Stimulated activated CD4-positive, alpha-beta T cell treated with anti-CD3 and anti-CD28 coated beads, TNF-alpha, amount 100 ng/mL, for 24 hours (primary cell): ENCODE measurements at regions not wholly inside any gene's neighbourhood (a gene's known extent, or its start where the extent isn't known, plus 50 kb on each side); places are given as distances from the start of the nearest gene placed in this dataset.

Experiments
- DNase-seq, 3 experiments: peaks; one replicate each; pipeline ENCODE4 v3.0.0-alpha.2; 2020; ENCODE audit warnings: low read depth in 3 of 3

DNA sequence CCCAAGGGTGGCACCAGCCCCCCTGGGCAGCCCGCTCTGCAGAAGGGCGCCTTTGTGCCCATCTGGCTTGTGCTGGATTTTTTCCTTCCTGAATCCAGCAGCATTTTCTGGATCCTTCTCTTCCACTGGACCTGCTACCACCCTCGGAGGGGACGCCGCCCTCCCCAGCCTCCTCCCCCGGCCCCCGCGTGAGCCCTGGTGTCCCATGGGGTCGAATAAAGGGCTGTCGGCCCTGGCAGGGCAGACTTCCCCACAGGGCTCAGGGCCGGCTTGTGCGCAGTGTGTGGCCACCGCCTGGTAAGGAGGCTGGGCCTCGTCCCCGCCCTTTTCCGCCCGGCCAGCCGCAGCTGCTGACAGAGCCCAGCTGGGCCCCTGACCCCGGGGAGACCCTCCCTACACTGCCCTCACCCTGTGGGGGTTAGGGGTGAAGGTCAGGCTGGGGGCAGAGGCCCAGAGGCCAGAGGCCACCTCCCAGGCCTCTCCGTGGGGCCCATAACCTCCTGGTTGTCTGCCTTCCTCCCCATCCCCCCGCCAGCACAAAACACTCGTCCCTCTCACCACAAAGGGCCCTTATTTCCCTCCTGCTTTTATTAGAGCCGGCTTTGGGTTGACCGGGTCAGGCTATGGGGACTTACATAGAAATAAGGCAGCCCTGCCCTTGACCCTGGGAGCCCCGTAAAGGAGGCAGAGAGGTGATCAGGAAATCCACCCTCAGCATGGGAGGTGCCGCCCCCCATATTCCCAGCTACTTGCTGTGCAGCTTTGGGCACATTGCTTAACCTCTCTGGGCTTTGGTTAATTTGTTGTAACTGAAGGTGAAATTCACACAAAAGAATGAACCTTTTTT, 179.3 kb upstream of the CIBAR2 start:
- DNase-seq: no peak

DNA sequence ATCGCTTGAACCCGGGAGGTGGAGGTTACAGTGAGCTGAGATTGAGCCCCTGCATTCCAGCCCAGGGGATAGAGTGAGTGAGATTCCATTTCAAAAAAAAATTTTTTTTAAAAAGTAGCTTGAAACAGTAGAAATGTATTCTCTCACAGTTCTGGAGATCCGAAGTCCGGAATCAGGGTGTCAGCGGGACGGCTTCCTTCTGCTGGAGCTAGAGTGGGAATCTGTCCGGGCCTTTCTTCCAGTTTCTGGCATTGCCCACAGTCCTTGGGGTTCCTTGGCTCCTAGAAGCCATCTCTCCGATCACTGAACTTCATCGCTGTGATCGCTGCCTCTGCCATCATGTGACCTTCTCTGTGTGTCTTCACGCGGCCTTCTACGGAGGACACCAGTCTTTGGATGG, 181.2 kb upstream of the CIBAR2 start:
- no peak for DNase-seq

DNA sequence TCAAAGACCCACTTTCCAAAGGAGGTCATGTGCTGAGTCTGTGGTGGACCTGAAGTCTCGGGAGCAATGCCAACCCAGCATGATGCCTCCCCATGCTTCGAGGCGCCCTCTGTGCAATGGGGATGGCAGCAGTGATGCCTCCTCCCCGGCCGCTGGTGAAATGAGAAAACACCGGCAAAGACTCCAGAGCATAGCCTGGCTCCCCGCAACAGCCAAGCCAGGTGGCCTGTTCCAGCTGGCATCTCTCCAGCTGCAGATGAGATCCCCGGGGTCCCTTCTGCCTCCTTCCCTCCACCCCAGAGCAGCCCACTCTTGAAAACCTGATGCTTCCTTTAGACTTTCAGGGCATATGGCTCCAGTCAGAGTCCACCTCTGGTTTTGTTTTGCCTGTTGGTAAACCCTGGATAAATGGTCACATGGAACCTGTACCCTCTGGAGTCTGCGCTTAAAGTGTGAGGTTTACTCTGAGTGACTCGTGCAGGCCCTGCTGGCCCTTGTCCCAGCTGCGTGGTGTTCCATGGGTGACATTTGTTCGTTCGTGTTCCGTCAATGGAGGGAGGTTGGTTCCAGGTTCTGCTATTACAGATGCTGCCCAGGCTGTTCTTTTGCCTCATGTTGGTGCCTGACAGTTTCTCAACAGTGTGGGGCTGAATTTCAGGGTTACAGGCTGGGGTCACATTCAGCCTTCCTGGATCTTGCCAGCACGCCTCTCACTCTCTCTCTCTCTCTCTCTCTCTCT, 181.8 kb upstream of the CIBAR2 start:
- no peak for DNase-seq

DNA sequence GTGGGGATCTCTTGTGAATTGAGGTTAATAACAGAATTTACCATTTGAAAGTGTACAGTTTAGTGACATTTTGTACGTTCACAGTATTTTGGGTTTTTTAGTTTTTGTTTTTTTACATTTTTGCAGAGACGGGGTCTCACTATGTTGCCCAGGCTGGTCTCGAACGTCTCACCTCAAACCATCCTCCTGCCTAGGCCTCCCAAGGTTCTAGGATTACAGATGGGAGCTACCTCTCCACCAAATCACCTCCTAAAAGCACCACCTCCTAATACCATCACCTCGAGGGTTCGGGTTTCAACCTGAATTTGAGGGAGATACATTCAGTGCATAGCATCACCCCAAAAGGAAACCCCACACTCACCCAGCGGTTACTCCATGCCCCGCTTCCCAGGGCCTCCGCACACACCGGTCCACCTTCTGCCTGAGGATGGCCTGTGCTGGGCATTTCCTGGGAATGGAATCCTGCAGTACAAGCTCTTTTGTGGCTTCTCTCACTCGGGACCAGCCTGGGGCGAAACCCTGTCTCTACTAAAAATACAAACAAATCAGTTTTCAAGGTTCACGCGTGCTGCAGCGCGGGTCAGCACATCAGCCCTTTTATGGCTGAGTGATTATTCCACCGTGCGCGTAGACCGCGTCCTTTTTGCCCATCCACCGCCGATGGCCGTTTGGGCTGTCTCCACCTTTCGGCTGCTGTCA, 182.7 kb upstream of the CIBAR2 start:
- DNase-seq: no peak

DNA sequence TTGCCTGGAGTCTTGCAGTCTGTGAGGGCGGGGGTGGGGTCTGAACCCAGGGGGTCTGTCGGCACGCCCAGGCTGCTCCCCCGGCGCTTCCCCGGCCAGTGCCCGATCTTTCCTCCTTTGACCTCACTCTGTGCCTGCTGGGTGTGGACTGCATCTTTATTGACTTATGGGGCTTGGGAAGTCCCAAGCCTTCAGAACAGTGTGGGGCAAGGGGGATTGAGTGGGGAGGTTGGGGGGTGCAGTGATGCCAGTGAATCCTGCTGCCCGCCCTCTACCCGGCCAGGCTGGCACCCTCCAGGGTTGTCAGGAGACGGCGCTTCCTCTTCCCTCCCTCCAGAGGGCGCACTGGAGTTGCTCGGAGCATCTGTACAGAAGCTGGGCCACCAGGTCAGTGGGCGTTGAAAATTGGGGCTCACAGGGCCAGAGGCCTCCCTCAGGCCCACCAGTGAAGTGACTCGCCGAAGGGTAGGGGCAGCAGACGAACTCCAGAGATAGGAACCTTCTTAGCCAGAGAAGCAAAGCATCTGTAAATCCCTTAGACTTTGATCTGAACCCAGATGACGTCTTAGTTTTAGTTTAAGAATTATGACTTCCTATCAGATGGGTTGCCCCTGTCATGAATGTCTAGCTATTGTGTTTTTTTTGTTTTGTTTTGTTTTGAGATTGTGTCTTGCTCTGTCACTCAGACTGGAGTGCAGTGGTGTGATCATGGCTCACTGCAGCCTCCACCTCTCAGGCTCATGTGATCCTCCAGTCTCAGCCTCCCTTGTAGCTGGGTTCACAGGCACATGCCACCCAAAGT, 184.8 kb upstream of the CIBAR2 start:
- peak; percentile 24 to 38 (median 37) for DNase-seq

DNA sequence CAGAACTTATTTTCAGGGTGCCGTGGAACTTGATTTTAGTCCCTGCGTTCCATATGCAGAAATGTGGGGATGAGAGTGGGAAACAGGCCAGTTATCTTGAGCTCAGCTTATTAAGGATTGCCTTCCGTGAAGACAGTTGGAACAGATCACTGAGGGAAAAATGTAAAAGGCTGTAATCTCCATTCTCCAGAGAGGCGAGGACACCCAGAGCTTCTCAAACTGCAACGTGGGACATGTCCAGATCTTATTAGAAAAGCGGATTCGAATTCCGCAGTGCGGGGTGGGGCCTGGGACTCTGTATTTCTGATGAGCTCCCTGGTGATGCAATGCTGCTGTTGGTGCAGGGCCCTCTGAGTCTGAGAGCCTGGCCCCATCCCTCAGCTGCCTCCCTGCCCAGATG, 185.6 kb upstream of the CIBAR2 start:
- DNase-seq: no peak

DNA sequence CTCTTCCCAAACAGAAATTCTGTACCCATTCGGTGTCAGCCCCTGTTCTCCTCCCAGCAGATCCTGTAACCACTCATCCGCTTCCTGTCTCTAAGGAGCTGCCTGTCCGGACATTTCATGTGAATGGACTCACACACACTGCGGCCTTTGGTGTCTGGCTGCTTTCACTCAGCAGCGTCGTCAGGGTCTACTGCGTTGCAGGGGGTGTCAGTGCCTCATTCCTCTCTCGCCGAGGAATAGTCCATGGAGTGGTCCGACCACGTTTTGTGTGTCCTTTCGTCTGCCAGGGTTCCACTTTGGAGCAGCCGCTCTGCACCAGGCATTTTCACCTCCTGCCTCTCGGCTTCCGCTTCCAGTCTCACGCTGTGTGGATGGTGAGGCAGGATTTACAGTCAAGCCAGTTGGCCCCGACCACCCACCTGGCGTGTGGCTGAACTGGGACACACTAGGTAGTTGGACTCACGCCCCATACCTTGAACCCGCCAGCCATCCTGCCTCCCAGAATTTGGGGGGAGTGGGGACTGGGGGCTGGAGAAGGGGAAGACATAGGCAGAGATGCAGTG, 188.2 kb upstream of the CIBAR2 start:
- DNase-seq: no peak

DNA sequence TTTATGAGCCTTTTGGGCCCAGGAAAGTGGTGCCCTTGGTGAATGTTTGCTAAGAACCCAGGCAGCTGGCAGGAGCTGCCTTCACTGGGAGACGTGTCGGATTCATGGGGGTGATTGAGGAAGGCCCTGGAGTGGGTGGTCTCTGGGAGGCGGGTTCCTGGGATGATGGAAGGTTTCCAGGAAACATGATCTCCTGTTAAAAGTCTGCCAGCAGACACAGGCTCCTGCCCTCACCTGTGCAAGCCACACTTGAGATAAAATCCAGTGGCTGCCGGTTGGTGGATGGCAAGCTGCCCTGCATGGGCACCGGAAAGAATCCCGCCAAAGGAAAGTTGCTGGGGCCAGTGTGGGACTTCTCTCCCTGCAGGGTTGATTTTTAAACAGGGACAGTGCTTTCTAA, 189.0 kb upstream of the CIBAR2 start:
- DNase-seq: no peak

DNA sequence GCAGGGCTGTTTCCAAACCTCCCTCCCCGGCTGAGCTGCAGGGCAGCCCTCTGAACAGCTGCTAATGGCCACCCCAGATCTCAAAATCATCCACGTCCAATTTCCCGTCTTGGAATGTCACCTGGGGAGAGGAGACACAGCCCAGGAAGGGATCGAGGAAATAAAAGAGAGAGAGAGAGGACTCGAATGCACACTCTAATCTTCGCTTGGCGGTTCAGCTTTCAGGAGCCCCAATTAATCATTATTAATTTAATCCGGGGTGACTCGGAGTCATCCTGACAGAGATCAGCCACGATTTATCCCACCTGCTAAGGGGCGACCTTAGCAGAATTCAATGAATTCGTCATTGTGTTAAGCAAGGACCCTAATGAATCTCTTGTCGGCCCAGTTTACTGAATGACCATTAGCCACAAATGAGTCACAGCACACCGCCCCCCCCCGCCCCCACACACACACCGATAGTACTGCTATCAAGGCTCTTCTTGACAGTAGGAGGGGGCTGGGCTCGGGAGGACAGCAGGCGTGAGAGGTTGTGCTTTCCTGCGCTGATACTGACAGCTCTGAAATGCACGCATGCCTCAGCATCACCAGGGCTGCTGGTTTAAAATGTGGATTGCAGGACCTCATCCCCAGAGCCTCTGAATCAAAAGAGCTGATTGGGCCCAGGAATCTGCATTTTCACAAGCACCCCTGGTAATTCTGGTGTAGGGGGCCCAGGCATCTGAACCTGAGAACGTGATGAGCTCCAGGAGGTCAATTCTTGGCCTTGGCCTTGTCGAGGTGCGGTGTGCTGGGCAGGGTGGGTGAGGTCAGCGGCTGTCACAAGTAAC, 190.0 kb upstream of the CIBAR2 start:
- no peak for DNase-seq

DNA sequence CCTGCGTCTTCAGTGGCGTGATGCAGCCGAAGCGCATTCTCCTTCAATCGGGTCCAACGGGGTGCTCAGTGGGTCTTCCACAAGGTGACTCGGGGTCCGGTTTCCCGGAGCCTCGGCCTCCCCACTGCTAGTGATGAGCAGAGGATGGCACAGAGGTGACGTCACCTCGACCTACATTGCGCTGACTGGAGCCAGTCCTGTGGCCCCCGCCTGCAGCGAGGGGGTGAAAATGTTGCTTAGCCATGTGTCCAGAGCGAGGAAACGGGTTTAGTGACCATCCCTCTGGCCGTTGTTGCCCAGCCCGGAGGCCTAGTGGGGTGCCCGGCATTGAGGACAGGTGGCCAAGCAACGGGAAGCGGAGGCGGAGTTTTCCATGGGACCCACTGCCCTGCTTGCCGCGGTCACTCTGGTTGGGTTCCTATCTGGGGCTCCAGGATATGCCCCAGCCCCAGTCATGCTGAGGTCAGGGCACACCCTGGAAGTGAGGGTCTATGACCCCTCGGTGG, 190.6 kb upstream of the CIBAR2 start:
- DNase-seq: no peak

DNA sequence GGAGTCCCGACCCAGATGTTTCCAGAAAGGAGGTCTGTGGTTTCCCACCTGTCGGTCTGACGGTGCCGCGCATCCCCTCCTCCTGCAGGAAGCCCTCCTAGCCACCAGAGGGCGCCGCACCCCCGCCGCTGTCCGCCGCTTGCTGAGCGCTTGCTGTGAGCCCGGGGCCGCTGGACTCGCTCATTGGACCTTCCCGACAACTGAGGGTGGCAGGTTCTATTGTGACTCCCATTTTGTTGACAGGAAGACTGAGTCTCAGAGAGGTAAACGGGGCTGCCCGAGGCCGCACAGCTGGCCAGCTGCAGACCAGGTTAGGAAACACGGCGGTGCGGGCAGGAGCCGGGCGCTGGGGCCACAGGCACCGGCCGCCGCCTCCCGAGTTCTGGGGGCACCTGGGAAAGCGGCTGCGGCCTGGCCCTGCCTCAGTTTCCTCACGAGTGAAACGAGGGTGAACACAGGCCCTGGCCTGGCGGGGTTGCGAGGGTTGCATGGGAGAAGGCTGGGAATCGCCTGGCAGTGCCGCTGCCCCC, 191.1 kb upstream of the CIBAR2 start:
- peak; percentile 54 to 76 (median 63) for DNase-seq

DNA sequence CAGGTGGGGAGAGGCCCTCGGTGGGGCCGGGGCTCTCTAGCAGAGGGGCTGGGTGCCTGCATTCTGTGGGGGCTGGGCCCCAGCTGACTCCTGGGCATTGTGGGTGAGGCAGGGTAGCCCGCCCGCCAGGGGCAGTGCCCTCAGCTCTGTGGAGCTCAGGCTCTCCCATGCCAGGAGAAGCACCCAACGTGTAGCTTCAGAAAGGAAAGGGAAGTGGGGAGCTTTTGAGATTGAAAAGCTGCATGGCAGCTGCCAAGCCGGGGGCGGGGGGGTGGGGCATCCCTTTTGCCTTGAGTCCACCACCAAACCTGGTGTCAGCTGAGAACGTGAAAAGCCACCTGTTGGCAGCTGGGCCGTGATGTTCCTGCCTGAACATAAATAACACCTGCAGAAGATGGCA, 192.1 kb upstream of the CIBAR2 start:
- DNase-seq: no peak

DNA sequence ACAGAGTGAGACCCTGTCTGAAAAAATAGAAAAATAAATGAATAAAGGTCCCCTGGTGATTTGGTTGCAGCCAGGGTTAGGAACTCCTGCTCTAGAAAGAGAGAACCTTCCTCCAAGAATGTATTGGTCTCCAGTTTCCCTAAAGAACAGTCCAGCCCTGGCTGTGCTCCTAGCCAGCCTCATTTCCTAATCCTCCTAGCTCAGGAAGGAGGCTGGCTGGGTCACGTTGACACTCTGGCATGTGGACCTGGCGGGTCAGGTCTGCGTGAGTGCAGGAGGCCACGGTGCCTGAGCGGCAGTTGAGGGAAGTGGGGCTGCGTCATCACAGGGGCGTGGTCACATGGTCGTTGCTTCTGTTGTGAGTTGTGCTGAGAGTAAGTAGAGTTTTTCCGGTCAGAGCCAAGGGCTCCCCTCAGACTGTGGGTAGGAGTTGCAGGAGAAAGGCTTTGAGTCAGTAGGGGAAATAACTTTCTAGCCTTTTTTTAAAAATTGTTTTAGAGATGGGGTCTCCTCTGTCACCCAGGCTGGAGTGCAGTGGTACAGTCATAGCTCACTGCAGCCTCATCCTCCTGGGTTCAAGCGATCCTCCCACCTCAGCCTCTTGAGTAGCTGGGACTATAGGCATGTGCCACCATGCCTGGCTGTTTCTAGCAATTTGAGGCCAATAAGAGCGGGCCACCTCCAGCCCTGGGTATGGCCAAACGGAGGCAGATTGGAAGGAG, 194.0 kb upstream of the CIBAR2 start:
- peak; percentile 57 to 86 (median 59) for DNase-seq

DNA sequence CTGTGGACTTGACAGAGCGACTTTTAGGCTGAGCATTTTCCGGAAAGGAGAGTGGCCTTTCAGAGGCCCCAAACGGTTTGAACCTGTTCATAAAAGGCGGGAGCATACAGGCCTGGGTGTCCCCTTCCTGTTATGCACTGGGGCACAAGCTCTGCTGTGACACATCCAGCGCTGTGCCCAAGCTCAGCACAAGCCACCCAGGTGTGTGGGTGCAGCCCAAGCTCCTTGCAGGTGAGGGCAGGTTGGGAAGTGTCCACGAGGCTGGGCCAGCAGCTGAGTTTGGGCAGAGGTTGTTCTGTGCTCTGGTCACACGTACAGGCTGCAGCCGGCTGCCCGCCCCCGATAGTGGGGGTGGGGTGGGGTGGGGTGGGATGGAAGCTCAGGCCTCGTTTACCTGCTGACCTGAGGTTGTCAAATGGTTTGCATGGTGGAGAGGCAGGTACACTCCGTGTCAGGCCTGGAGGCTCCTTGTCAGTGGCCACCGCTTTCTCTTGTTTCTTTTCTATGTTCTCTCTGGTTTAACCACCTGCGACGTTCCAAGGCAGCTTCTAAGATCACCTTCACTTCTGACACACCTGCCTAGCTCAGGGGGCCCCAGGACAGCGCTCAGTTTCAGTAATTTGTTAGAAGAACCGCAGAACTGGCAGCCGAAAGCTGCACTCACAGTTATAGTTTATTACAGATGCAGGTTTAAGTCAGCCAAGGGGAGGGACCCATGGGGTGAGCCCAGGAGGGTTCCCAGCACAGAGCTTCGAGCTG, 194.7 kb upstream of the CIBAR2 start:
- no peak for DNase-seq

DNA sequence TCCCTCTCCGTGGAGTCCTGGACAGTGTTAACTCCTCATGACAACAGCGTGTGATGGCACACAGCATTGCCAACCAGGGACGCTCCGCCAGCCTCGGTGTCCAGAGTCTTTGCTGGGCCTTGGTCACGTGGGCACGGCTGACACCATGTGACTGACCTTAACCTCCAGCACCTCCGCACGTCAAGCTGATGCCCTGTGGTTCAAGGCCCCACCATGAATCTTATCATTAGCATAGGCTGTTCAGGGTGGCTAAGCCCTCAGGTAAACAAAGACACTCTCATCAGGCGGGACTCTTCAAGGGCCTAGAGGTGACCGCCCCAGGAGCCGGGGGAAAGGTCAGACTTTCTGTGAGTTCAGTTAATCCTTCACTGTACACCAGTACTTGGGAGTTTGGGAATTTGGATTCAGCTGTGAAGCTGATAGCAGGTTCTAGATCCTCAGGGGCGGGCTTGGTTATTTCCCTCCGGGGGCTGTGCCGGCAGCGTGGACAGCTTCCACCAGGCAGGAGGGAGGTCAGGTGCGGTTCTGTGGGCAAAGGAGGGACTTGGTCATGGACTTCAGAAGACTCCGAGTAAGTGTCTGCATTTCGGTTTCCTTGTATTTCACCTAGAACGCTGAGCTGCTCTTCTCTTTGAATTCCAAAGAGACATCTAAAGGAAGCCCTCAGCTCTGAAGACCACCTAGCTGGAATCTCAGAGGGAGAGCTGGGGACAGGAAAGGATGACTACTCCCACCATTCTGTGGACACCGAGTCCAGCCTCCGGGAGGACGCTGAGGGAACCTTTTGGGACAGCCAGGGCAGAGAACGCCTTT, 195.5 kb upstream of the CIBAR2 start:
- no peak for DNase-seq

DNA sequence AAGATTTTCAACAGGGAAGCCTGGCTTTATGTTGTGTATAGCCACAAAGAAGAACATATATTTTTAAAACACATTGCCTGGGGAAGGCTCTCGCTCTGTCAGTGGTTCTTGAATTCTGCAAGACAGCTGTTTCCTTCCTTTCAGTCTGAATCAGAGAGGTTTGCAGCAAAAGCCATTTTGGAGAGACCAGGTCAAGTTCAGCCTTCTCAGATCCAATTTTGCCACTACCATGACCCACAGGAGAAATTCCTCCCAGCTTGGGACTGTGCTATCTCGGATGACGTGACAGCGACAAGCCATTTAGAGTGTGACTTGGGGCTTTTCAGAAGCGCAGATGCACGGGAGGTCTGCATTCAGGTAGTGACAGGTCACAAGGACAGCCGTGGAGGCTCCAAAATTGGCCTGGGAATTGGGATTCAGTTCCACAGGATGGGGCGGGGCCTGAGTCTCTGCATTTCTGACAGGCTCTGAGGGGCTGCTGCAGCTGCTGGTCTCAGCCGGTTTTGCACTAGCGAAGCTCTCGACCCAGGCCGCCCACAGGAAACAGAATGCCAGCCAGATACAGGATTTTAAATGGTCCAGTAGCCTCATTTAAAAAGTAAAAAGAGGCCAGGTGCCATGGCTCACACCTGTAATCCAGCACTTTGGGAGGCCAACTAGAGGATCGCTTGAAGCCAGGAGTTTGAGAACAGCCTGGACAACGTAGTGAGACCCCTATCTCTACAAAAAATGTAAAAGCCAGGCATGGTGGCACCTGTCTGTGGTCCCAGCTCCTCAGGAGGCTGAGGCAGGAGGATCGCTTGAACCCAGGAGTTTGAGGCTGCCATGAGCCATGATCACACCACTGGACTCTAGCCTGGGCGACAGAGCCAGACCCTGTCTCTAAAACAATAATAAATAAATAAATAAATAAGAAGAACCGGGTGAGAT, 196.6 kb upstream of the CIBAR2 start:
- no peak for DNase-seq
